ENCODE measurements at regions not wholly inside any gene's neighbourhood (a gene's known extent, or its start where the extent isn't known, plus 50 kb on each side); places are given as distances from the start of the nearest gene placed in this dataset.

DNA sequence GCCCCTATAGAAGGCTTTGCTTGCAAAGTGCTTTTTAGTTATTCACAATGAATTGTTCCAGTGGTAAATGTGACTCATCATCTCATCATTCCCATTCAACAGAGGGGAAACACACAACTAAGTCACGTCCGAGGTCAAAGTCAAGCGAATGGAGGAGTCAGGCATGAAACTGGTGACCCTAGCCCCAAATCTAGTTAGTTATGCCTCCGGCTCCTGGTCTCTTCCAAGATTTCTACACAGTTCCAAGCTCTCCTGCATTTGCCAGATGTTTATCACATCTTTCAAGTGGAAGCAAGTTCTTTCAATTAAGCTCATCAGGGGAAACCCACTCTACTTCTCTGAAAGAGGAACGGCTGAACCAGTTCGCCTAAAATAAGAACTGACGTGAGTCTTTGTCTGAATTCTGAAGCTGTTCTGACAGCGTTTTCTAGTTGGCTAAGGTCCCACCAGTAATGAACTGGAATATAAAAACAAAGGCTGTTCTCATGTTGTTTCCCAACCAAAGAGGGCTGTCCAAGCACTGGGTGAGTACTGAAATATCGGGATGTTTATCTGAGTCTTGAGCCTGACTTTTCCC is 140.9 kb upstream of the NRBF2 start:
- CTCF ChIA-PET = no interaction called here
- no peak for DNase-seq (ENCODE audit: extremely low spot score)
- POLR2A ChIA-PET = no interaction called here
- TF ChIP-seq ELF4 (IDR thresholded peaks at IDR 0.05) (no peak), SUZ12 (IDR thresholded peaks at IDR 0.05) (no peak), BHLHE40 (IDR thresholded peaks at IDR 0.05; ENCODE audit: borderline replicate concordance) (no peak), LEF1 (IDR thresholded peaks at IDR 0.05; ENCODE audit: borderline replicate concordance) (no peak), TARDBP (IDR thresholded peaks at IDR 0.05) (no peak), NFRKB (IDR thresholded peaks at IDR 0.05) (no peak)

- ChIA-PET CTCF (no interaction called here), POLR2A (no interaction called here)
- TF ChIP-seq FOXA1 (IDR thresholded peaks at IDR 0.05) (no peak), TARDBP (IDR thresholded peaks at IDR 0.05) (no peak), FOXM1 (IDR thresholded peaks at IDR 0.05; ENCODE audit: borderline replicate concordance) (no peak), ARNT (IDR thresholded peaks at IDR 0.05) (no peak), ELF4 (IDR thresholded peaks at IDR 0.05) (no peak), BHLHE40 (IDR thresholded peaks at IDR 0.05; ENCODE audit: borderline replicate concordance) (no peak), FOXK2 (IDR thresholded peaks at IDR 0.05) (no peak), L3MBTL2 (conservative IDR thresholded peaks at IDR 0.05) (no peak), LEF1 (IDR thresholded peaks at IDR 0.05; ENCODE audit: borderline replicate concordance) (no peak), NFRKB (IDR thresholded peaks at IDR 0.05) (no peak), PKNOX1 (IDR thresholded peaks at IDR 0.05) (no peak), SUZ12 (IDR thresholded peaks at IDR 0.05) (no peak), HDGF (IDR thresholded peaks at IDR 0.05; ENCODE audit: borderline replicate concordance) (no peak), ZNF384 (IDR thresholded peaks at IDR 0.05) (no peak), CTBP1 (IDR thresholded peaks at IDR 0.05; ENCODE audit: borderline replicate concordance) (no peak), SP1 (IDR thresholded peaks at IDR 0.05) (no peak)
- no peak for DNase-seq (ENCODE audit: extremely low spot score)
These were observed 143.0 kb upstream of the NRBF2 start for GRCh38 chr10:62990126-62990525.

DNA sequence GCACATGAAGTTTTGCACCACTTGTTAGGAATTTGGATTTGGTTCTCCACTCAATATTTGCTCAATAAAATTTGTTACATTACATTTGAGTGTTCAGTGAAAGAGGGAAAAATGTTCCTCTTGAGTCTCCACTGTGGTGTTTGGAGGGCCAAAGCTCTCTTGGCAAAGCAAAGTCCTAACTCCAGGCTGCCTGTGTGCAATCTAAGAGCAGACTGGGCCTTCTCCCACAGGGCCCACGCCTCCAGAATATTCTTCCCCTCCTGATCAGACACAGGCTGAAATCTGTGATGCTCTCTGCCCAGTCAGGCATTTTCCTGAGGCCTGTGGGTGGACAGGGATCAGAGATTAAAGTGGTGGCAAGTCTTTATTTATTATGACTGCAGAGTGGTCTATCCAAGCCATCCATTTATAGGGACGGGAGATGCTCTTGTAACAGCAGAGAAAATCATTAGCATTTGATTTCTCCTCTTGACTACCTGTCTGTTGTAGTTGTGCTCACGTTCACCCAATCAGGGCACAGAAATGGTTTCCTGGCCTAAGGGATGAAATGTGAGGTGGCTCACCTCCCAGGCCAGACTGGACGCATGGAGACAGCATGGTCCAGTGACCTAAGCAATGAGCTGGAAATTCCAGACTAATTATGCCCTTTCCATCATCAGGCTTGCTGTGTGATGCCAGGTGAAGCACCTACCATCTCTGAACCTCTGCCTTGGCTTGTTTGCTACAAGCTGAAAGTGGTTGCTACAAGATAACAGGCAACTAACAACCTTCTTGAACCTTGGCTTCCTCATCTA is 147.1 kb upstream of the NRBF2 start:
- no peak for DNase-seq (ENCODE audit: extremely low spot score)
- TF ChIP-seq ELF4 (IDR thresholded peaks at IDR 0.05) (no peak), SUZ12 (IDR thresholded peaks at IDR 0.05) (no peak), NFRKB (IDR thresholded peaks at IDR 0.05) (no peak), PKNOX1 (IDR thresholded peaks at IDR 0.05) (no peak), CTBP1 (IDR thresholded peaks at IDR 0.05; ENCODE audit: borderline replicate concordance) (no peak), LEF1 (IDR thresholded peaks at IDR 0.05; ENCODE audit: borderline replicate concordance) (no peak)
- ChIA-PET CTCF (no interaction called here), POLR2A (no interaction called here)

GRCh38 chr10:62981096-62981495 is 152.0 kb upstream of the NRBF2 start:
- ChIA-PET POLR2A (no interaction called here), CTCF (no interaction called here)
- no peak for DNase-seq (ENCODE audit: extremely low spot score)
- TF ChIP-seq SP1 (IDR thresholded peaks at IDR 0.05) = no peak
- no peak for TF ChIP-seq PKNOX1 (IDR thresholded peaks at IDR 0.05)
- no peak for TF ChIP-seq CTBP1 (IDR thresholded peaks at IDR 0.05; ENCODE audit: borderline replicate concordance)
- TF ChIP-seq SUZ12 (IDR thresholded peaks at IDR 0.05) = no peak
- TF ChIP-seq NFRKB (IDR thresholded peaks at IDR 0.05) = no peak
- TF ChIP-seq L3MBTL2 (conservative IDR thresholded peaks at IDR 0.05) = no peak
- TF ChIP-seq FOXK2 (IDR thresholded peaks at IDR 0.05) = no peak
- TF ChIP-seq ELF4 (IDR thresholded peaks at IDR 0.05) = no peak
- TF ChIP-seq ARNT (IDR thresholded peaks at IDR 0.05) = no peak
- TF ChIP-seq FOXA1 (IDR thresholded peaks at IDR 0.05) = no peak
- no peak for TF ChIP-seq BHLHE40 (IDR thresholded peaks at IDR 0.05; ENCODE audit: borderline replicate concordance)
- TF ChIP-seq TARDBP (IDR thresholded peaks at IDR 0.05) = no peak
- no peak for TF ChIP-seq FOXM1 (IDR thresholded peaks at IDR 0.05; ENCODE audit: borderline replicate concordance)
- no peak for TF ChIP-seq HDGF (IDR thresholded peaks at IDR 0.05; ENCODE audit: borderline replicate concordance)
- no peak for TF ChIP-seq ZNF384 (IDR thresholded peaks at IDR 0.05)
- no peak for TF ChIP-seq LEF1 (IDR thresholded peaks at IDR 0.05; ENCODE audit: borderline replicate concordance)

GRCh38 chr10:62980687-62981086 is 152.4 kb upstream of the NRBF2 start:
- CTCF ChIA-PET = no interaction called here
- POLR2A ChIA-PET = no interaction called here
- TF ChIP-seq PKNOX1 (IDR thresholded peaks at IDR 0.05) (no peak), L3MBTL2 (conservative IDR thresholded peaks at IDR 0.05) (no peak), ARNT (IDR thresholded peaks at IDR 0.05) (no peak), NFRKB (IDR thresholded peaks at IDR 0.05) (no peak), SP1 (IDR thresholded peaks at IDR 0.05) (no peak), FOXM1 (IDR thresholded peaks at IDR 0.05; ENCODE audit: borderline replicate concordance) (no peak), LEF1 (IDR thresholded peaks at IDR 0.05; ENCODE audit: borderline replicate concordance) (no peak), ZNF384 (IDR thresholded peaks at IDR 0.05) (no peak), BHLHE40 (IDR thresholded peaks at IDR 0.05; ENCODE audit: borderline replicate concordance) (no peak), HDGF (IDR thresholded peaks at IDR 0.05; ENCODE audit: borderline replicate concordance) (no peak), TARDBP (IDR thresholded peaks at IDR 0.05) (no peak), FOXA1 (IDR thresholded peaks at IDR 0.05) (no peak), FOXK2 (IDR thresholded peaks at IDR 0.05) (no peak), SUZ12 (IDR thresholded peaks at IDR 0.05) (no peak), CTBP1 (IDR thresholded peaks at IDR 0.05; ENCODE audit: borderline replicate concordance) (no peak), ELF4 (IDR thresholded peaks at IDR 0.05) (no peak)
- DNase-seq (ENCODE audit: extremely low spot score) = no peak
